ENCODE measurements at regions not wholly inside any gene's neighbourhood (a gene's known extent, or its start where the extent isn't known, plus 50 kb on each side); places are given as distances from the start of the nearest gene placed in this dataset.

GRCh38 chr9:110088099-110088498 is 119.9 kb downstream of the C9orf152 start:
- TF ChIP-seq ZNF274 (IDR thresholded peaks at IDR 0.05; ENCODE audit: low read depth, low read length) = no peak
- TF ChIP-seq YY1 (IDR thresholded peaks at IDR 0.05; ENCODE audit: insufficient read depth, insufficient read length) = no peak
- TF ChIP-seq SUZ12 (IDR thresholded peaks at IDR 0.05; ENCODE audit: extremely low read depth, insufficient read depth, insufficient read length) = no peak

Data from NT2/D1 (cell line).